Mesothelial cell of epicardium (in vitro differentiated cells): ENCODE measurements at regions not wholly inside any gene's neighbourhood (a gene's known extent, or its start where the extent isn't known, plus 50 kb on each side); places are given as distances from the start of the nearest gene placed in this dataset.

ENCODE experiments used
- DNase-seq, 2 experiments: peaks; one replicate each; pipeline ENCODE4 v3.0.0; 2021; ENCODE audit warnings: low spot score in 2 of 2; ENCODE audit not compliant: unreplicated experiment in 2 of 2
- H3K27ac Mint-ChIP-seq: 2 replicates; pipeline ENCODE4 v1.8.0; 2021; ENCODE audit warnings: mixed read lengths
- H3K27me3 Mint-ChIP-seq: 2 replicates; pipeline ENCODE4 v1.8.0; 2021; ENCODE audit warnings: low read depth, mixed read lengths
- H3K36me3 Mint-ChIP-seq: 2 replicates; pipeline ENCODE4 v1.8.0; 2021; ENCODE audit warnings: mixed read lengths
- H3K4me1 Mint-ChIP-seq: 2 replicates; pipeline ENCODE4 v1.8.0; 2021; ENCODE audit warnings: mixed read lengths
- H3K4me3 Mint-ChIP-seq: 2 replicates; pipeline ENCODE4 v1.8.0; 2021; ENCODE audit warnings: mild to moderate bottlenecking, moderate library complexity, mixed read lengths
- H3K9me3 Mint-ChIP-seq: 2 replicates; pipeline ENCODE4 v1.8.0; 2021; ENCODE audit warnings: mixed read lengths
- TF ChIP-seq, protein P1 (sequence below): fragments of 200-600 bp; sonication (generic); IDR thresholded peaks from one replicate; pipeline ENCODE4 v1.5.0; 2021; ENCODE audit warnings: antibody characterized with exemption; ENCODE audit not compliant: unreplicated experiment

DNA sequence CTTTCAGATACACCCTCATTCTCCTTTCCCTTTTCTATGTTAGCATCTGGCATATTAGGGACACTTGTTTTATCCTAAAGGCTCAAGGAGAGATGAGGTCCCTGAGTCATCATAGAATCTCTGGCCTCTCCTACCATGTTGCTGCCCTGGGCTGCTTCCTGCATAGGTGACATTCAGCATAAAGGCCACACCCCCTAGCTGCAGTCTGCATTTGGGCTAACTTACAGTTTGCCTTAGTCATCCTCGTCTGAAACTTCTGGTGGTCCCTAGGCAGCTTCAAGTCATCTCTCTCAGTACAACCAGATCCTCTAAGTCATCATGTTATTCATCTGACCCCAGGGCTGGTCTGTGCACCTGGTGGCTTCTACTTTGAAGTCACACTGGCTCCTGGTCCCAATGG lies 982.7 kb upstream of the NR2F2 start:
- TF ChIP-seq, protein P1, sequence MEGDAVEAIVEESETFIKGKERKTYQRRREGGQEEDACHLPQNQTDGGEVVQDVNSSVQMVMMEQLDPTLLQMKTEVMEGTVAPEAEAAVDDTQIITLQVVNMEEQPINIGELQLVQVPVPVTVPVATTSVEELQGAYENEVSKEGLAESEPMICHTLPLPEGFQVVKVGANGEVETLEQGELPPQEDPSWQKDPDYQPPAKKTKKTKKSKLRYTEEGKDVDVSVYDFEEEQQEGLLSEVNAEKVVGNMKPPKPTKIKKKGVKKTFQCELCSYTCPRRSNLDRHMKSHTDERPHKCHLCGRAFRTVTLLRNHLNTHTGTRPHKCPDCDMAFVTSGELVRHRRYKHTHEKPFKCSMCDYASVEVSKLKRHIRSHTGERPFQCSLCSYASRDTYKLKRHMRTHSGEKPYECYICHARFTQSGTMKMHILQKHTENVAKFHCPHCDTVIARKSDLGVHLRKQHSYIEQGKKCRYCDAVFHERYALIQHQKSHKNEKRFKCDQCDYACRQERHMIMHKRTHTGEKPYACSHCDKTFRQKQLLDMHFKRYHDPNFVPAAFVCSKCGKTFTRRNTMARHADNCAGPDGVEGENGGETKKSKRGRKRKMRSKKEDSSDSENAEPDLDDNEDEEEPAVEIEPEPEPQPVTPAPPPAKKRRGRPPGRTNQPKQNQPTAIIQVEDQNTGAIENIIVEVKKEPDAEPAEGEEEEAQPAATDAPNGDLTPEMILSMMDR = no peak
- no peaks in the 10 kb centered on the region for H3K4me1 Mint-ChIP-seq
- no peak overlapping the region for H3K4me3 Mint-ChIP-seq
- no peak for DNase-seq
- H3K27ac Mint-ChIP-seq = no peak overlapping the region
- H3K27me3 Mint-ChIP-seq = no peaks in the 10 kb centered on the region
- no peaks in the 10 kb centered on the region for H3K36me3 Mint-ChIP-seq
- H3K9me3 Mint-ChIP-seq = no peaks in the 10 kb centered on the region

DNA sequence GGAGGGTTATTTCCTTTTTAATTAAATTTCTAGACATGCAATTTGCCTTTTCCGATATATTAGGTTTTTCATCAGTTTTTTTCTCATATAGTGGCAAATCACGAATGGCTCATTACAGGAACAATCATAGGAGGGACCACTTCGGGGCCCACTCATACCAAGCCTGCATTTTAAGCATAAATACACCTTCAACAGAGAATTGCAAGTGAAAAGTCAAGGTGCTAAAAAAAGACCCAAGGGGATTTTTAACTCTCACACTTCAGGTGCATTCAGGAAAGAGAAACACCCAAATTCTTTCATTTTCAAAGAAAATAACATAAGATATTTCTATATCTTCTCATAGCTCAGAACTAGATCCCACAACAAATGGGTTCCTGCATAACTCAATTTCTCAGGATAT lies 979.6 kb upstream of the NR2F2 start:
- Mint-ChIP-seq H3K4me3 (no peak overlapping the region), H3K36me3 (no peaks in the 10 kb centered on the region), H3K27ac (no peak overlapping the region), H3K4me1 (no peaks in the 10 kb centered on the region), H3K9me3 (no peaks in the 10 kb centered on the region), H3K27me3 (no peaks in the 10 kb centered on the region)
- no peak for DNase-seq
- TF ChIP-seq, protein P1 = no peak

DNA sequence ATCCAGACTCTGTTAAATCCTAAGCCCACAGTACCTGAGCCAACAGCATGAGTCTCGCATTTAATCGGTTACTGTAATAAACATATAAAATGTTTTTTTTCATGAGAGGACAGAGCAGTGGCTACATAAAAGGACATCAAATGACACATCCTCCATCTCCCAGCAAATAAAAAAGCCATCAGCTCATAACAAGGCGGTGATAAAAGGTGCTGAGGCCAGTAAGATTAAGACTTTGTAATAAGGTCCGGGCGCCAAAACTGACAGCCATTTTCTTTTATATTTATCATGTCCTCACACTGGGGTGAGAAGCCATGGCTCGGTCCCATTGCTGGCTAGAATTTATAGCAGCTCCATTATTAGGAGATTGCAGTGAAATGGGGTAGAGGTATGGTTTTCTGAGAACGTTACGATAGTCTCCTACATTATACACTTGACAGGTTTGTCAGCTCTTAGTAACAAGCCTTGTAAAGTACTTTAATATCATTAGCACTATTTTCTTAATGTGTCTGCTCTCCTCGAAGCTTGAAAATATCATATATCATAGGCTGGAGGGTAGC lies 977.8 kb upstream of the NR2F2 start:
- Mint-ChIP-seq H3K36me3 (no peaks in the 10 kb centered on the region), H3K4me3 (no peak overlapping the region), H3K27me3 (no peaks in the 10 kb centered on the region), H3K27ac (no peak overlapping the region), H3K9me3 (peaks cover 7% of the 10 kb centered on the region), H3K4me1 (no peaks in the 10 kb centered on the region)
- TF ChIP-seq, protein P1 = no peak
- no peak for DNase-seq

DNA sequence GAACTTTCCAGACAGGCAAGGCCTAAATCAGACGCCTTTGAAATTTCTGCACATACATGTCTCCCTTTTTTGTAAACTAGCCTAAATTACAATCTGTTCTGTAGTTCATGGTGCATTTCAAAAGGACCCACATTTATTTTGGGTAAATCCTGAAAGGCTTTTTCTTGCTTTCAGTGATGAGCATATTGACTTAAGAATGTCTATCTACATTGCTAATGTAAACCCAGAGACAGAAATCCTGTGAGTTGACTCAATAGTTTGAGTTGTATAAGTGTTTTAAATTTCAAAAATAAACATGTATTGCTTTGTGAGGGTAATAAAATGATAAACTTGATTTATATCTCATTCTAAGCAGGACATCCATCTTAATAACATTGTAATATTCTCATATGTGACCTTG lies 977.0 kb upstream of the NR2F2 start:
- Mint-ChIP-seq H3K27me3 (no peaks in the 10 kb centered on the region), H3K36me3 (no peaks in the 10 kb centered on the region), H3K9me3 (peaks cover 7% of the 10 kb centered on the region), H3K4me1 (no peaks in the 10 kb centered on the region), H3K27ac (no peak overlapping the region), H3K4me3 (no peak overlapping the region)
- TF ChIP-seq, protein P1 = no peak
- no peak for DNase-seq

DNA sequence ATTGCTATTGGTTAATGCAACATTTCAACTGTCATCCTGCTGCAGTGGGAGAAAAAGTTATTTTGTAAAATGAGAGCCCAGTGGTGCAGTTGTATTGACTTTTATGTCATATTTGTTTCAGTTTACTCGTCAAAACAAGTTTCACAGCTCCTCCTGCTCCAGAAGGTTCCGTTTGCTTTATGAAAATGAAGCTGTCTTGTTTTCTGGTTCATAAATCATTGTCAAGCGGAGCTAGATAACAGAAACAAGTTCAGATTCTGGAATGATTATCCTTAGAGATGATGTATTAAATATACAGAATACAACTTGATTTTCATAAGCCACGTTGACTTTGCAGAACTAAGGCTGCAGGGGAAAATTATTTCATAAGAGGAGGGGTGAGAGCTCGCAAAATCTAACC lies 970.5 kb upstream of the NR2F2 start:
- TF ChIP-seq, protein P1 = no peak
- DNase-seq = no peak
- Mint-ChIP-seq H3K4me3 (no peak overlapping the region), H3K36me3 (peaks cover 5% of the 10 kb centered on the region), H3K9me3 (peaks cover 15% of the 10 kb centered on the region), H3K4me1 (peaks cover 11% of the 10 kb centered on the region), H3K27me3 (no peaks in the 10 kb centered on the region), H3K27ac (no peak overlapping the region)

DNA sequence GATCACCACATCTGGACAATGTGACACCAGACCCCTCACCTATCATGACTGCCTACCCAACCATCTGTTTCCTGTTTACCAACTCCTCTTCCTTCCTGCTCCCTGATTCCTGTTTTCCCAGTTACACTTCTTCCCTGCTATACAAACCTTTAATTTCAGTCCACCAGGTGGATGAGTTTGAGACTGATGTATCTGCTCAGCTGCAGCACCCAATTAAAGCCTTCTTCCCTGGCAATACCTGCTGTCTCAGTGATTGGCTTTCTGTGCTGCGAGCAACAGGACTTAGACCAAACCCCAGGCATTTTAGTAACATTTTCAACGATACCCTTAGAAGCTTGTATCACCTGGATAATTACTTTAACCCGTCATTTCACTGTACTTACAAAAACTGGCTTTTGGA lies 968.2 kb upstream of the NR2F2 start:
- Mint-ChIP-seq H3K36me3 (peaks cover 5% of the 10 kb centered on the region), H3K9me3 (peaks cover 12% of the 10 kb centered on the region), H3K27ac (no peak overlapping the region), H3K27me3 (no peaks in the 10 kb centered on the region), H3K4me1 (peaks cover 18% of the 10 kb centered on the region), H3K4me3 (no peak overlapping the region)
- TF ChIP-seq, protein P1 = no peak
- DNase-seq = no peak
